GM21529 (cell line): ENCODE measurements at regions not wholly inside any gene's neighbourhood (a gene's known extent, or its start where the extent isn't known, plus 50 kb on each side); places are given as distances from the start of the nearest gene placed in this dataset.

Source experiments
- ATAC-seq: cut with Tn5 transposase; IDR thresholded peaks from one replicate; pipeline ENCODE4 v1.9.1; 2021; ENCODE audit not compliant: unreplicated experiment

GRCh38 chr10:36336315-36336714 lies 694.2 kb upstream of the FZD8 start:
- ATAC-seq: no peak

GRCh38 chr10:36333446-36333845 lies 691.4 kb upstream of the FZD8 start:
- no peak for ATAC-seq

DNA sequence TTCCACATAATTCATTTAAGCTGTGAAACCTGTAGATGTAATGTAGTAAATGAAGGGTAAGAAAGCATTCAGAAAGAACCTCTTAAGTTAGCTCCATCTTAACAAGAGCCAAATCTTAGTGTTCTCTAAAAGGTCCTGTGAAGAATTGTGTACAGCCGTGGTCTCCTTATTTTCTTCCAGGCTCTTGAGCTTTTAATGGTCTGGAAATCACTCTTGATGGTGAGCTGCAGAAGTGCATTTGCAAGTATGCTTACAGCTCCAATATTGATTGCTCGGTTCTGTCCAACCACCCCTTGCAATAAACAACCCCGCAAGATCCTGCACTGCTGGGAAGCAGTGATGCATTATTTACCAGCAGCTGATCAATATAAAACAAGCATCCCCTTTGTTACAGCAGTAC lies 690.8 kb upstream of the FZD8 start:
- ATAC-seq: no peak

- no peak for ATAC-seq
Measured at GRCh38 chr10:36331121-36331520, 689.0 kb upstream of the FZD8 start.

DNA sequence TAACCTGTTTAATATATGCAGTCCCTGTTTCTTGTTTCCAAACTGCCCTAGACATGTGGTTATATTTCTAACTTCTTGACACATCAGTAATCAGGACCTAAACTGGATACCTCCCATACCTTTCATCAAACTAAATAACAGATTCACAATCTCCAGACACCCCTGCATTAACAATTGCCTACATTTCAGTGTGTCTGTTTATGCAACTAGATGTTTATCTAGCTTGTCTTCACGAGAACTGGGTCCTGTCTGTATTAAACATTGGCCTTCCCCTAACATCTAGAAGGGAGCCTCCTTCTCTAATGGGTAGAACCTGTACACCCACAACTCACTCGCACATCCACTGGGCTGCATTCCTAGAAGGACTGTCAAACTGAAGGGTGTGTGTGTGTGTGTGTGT lies 683.7 kb upstream of the FZD8 start:
- ATAC-seq: no peak

- no peak for ATAC-seq
Measured at GRCh38 chr10:36324831-36325230, 682.7 kb upstream of the FZD8 start.

GRCh38 chr10:36313142-36313541 lies 671.0 kb upstream of the FZD8 start:
- ATAC-seq: no peak

DNA sequence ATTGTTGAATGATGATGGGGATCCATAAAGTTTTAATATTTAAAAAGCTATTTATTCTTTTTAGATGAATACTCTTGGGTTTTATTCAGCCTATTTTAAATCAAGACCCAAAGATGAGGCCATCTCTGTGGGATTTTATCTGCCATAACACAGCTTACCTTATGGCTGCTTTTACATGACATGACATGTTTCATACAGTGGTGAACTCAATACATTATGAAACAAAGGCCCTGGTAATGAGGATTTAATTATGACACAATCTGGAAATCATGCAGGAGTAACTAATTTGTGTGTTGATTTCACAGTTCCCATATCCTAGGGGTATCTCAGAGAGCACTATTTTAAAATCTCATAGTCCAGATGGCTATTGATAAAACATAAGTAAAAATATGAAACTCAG lies 661.8 kb upstream of the FZD8 start:
- ATAC-seq: no peak

DNA sequence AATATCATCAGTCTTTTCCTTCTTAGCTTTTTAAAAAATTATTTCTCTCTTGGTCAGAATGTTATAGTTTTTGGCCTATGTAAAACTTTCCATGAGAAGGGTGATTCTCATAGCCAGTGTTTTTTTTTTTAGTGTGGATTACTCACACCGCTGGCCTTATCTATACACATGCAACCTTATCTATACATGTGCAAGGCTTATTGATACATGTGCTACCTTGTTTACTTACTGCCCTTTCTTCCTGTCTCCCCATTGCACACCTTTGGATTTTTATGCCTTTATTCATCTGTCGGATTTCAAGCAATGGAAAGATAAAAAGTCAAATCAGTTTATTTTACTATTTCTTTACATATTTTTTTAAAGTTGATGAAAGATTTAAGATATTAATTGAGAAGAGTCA lies 660.0 kb upstream of the FZD8 start:
- no peak for ATAC-seq

DNA sequence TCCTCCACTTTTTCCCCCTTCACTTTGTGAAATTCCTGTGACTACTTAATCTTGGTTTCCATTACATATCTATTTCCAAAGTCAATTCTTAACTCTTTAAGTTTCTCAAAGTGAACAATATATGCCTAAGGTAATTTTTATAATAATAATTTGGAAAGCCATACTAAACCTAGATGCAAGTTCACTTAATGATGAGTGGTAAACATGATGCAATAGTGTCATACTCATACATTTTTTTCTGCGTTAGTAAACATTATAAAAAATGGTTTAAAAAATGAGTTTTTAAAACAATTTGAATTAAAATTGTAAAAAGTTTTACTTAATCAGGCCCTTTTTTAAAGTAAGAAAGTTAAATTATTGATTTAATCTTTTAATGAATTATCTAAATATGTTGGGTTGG lies 659.4 kb upstream of the FZD8 start:
- no peak for ATAC-seq

DNA sequence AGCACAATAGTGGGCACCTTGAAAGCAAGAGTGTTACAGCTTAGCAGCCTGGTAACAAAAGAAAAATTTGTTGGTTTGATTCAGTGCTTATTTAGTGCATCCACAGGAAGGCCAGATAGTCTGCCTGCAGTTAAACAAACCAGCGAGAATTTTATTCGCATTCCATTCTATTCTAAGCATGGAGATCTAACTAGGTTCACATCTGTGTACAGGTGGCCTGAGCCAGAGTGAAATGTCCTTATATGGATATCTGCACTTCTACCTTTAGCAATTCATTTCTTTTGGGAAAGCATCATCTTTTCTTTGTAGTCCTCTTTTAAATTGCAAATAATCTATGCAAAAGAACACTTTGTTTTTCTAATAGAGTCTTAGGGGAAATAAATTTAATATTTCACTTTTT lies 659.0 kb upstream of the FZD8 start:
- ATAC-seq: no peak

DNA sequence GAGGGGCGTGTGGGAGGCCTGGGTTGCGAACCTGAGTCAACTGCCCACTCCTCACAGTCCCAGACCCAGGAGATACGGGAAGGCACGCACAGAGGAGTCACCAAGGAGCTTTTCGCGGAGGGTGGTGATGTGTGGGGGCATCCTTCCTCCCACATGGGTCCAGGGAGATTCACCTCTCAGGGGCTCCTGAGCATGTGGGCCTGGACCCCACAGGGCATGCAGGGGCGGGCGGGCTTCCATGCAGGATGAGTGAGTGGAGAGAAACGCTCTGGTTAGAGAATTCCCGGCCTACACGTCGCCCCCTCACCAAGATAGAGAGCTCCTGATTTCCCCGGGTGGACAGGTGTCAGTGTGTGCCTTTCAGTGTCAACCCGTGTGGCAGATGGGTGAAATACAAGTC lies 641.7 kb upstream of the FZD8 start:
- no peak for ATAC-seq

DNA sequence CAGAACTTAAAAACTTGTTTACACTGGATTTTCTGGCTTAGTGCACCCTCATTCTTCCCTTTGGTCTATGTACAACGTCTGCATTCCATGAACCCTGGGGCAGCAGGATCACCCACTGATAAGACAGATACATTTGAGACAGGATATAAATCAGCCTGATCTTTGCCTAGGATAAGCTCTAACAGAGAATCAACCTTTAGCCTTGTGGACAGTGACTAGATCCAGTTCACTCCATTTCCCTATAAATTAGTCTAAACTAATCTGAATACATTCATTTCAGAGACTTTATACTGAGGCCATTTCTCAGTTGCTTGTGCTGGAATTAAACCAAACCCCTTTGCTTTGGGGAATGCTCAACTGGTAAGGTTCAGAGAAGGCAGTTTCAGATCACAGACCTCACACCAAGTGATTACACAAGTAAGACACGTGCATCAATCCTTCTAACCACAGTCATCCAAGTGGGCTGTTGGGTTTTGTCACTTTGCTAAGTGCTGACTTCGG lies 639.8 kb upstream of the FZD8 start:
- ATAC-seq: no peak

DNA sequence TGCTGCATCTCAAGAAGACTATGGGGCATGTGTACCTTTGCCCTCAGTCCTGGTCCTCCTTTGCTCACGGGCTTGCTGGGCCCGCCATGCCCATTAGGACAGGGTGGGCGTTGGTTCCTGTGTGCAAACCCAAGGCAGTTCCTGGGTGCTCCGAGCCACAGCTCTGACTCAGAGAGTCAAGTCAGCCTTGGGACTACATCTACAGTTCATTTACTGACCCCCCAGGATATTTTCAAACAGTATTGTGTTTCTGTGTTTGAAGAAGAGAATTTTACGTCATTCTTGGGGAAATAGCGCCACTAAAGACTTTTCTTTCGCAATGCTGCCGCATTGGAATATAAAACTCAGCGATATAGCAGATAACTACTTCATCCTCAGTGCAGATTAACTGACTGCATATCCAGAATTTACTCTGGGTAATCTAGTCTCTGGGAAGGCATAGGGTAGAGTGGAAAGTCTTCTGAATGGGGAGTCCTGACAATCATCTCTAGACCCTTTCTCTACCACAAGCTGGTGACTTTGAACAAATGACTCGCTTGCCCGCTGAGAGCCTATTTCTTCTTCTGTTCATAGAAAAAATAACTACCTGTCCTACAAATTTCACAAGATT lies 638.9 kb upstream of the FZD8 start:
- ATAC-seq: no peak

- no peak for ATAC-seq
Measured at GRCh38 chr10:36280321-36280741, 638.2 kb upstream of the FZD8 start.

DNA sequence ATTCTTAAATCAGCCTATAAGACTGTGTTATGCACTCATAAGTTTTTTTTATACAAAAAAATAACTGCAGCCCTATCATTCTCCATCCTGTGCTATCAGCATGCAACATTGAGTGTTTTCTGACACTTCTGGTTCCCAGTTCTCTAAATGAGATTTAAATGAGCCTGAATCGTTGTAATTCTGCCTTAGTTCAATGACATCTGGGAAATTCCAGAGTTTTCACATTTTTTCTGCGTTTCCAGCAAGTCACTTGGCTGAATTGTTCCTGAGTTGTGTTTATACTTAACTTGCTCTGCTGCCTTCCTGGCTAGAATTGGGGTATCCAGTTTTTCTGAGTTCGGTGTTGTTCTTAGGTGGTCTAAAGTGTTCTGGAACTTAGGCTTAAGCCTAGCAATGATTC lies 636.1 kb upstream of the FZD8 start:
- ATAC-seq: no peak

- ATAC-seq: no peak
Measured at GRCh38 chr10:36277459-36277858, 635.4 kb upstream of the FZD8 start.

DNA sequence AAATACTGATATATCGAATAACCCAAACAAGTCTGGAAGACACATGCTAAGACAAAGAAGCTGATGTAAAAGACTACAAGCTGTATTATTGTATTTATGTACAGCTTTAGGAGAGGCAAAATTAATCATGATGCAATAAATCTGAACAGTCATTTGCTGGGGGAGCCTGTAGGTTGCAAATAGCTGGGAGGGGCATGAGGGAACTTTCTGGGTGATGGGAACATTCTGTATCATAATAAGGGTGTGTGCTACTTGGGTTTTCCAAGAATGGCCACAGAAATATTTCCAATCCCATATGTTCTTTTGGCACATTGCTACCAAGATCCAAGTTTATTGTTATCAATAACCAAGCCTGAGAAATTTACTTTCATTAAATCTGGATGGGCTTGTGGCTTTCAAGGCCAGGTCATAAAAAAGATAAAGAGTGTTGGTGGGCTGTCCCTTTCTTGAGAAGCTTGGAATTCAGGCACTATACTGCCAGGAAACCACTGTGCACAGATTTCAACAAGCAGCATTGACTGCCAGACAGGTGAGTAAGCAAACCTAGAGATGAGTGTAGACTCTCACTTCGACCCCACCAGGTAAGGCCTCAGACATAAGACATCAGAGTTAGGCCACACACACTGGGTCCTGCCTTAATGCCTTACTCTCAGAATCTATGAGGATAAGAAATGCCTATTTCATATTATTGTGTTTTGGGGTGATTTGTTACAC lies 629.7 kb upstream of the FZD8 start:
- no peak for ATAC-seq

GRCh38 chr10:36269222-36269621 lies 627.1 kb upstream of the FZD8 start:
- ATAC-seq: no peak

DNA sequence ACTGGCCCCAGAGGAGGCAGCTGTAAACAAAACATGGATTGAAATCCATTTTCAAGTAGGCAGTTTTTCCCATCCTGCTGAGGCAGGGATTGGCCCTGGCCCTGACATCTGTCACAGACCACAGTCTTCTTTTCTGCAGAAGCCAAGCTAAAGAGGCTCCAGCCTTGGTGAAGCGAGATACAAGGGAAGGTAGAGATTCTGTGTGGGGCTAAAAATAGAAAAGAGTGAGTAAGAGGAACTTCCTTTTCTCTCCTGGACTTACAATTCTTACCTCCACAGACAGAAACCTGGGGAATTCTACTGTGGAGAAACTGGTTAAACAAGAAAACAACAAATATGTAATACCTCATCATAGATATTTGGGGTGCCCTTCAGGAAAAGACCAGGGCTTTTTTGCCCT lies 624.8 kb upstream of the FZD8 start:
- ATAC-seq: no peak

- no peak for ATAC-seq
Measured at GRCh38 chr10:36265741-36266140, 623.6 kb upstream of the FZD8 start.

DNA sequence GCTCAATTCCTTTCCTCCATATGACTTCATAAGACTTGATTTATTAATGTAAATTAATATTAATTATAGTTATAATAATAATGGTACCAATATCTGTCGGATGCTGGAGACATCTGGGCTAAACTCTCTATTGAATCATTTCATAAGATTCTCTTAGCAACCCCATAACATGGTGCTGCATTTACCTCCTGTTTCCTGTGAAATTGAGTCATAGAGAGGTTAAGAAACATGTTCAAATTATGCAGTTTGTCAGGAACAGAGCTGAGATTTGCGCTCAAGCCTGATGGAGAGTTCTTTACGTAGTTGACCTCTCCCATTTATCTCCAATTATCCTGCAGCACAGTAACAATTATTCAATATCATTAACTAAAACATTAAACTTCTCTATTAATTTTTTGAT lies 621.8 kb upstream of the FZD8 start:
- ATAC-seq: no peak

- ATAC-seq: no peak
Measured at GRCh38 chr10:36256948-36257356, 614.9 kb upstream of the FZD8 start.
